ENCODE measurements at regions not wholly inside any gene's neighbourhood (a gene's known extent, or its start where the extent isn't known, plus 50 kb on each side); places are given as distances from the start of the nearest gene placed in this dataset.

DNA sequence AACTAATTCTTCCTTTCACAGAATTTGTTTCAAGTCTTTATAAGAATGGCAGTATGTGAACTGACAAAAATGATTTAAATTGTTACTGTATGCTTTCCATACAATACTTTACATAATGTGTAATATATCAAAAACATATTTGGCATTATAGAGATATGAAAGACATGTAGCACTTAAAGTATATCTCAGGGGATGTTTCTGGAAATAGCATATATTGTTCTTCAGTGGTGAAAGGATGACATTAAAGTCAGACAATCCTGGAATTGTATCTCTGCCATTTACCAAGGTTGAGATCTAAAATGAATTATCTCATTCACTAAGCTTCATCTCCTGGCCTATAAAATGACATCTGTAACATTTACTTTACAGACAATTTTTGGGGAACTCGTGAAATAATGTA, 358.4 kb upstream of the EPHA5 start:
- TF ChIP-seq, protein P1, sequence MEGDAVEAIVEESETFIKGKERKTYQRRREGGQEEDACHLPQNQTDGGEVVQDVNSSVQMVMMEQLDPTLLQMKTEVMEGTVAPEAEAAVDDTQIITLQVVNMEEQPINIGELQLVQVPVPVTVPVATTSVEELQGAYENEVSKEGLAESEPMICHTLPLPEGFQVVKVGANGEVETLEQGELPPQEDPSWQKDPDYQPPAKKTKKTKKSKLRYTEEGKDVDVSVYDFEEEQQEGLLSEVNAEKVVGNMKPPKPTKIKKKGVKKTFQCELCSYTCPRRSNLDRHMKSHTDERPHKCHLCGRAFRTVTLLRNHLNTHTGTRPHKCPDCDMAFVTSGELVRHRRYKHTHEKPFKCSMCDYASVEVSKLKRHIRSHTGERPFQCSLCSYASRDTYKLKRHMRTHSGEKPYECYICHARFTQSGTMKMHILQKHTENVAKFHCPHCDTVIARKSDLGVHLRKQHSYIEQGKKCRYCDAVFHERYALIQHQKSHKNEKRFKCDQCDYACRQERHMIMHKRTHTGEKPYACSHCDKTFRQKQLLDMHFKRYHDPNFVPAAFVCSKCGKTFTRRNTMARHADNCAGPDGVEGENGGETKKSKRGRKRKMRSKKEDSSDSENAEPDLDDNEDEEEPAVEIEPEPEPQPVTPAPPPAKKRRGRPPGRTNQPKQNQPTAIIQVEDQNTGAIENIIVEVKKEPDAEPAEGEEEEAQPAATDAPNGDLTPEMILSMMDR (IDR thresholded peaks at IDR 0.05): no peak
- TF ChIP-seq POLR2A (IDR thresholded peaks at IDR 0.05) (no peak), POLR2AphosphoS5 (IDR thresholded peaks at IDR 0.05) (no peak), EP300 (IDR thresholded peaks at IDR 0.05; ENCODE audit: low read depth) (no peak)
